ENCODE measurements at regions not wholly inside any gene's neighbourhood (a gene's known extent, or its start where the extent isn't known, plus 50 kb on each side); places are given as distances from the start of the nearest gene placed in this dataset.
"Not testable (repeated sequence)": the region's sequence is repeated elsewhere in the genome, so short reads cannot be mapped to it uniquely, and the experiment has no call there.

DNA sequence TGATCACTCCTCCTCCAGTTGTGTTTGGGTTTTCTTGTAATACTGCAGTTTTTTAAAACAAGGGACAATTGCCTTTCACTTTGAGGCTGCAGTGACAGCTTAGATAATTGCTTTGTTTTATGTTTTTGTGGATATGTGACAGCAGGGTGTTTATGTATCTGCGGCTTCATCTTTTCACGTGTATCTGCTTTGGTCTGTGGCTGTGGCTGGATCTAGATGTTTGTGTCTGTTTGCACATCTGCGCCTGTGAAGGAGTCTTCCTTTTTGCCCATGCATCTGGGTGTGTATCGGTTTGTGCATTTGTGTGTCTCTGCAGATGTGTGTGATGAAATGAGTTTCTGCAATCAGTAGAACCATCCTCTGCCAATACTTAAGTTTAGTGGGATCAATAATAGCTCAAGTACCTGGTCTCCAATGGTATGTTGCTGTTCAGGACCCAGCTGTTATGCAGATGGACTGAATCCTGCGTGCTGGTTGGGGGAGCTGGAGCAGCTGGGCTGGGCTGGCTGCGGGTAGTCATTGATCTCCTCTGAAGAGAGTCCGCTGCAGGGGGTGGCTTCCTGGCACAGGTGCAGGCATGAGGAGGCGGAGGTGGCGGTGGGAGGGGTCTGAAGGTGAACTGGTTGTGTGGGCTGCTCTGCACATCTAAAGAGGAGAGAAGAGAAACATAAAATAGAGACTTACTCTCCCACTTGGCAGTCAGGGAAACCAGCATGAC, 390.3 kb downstream of the SH2D1A start:
- TF ChIP-seq, protein P1, sequence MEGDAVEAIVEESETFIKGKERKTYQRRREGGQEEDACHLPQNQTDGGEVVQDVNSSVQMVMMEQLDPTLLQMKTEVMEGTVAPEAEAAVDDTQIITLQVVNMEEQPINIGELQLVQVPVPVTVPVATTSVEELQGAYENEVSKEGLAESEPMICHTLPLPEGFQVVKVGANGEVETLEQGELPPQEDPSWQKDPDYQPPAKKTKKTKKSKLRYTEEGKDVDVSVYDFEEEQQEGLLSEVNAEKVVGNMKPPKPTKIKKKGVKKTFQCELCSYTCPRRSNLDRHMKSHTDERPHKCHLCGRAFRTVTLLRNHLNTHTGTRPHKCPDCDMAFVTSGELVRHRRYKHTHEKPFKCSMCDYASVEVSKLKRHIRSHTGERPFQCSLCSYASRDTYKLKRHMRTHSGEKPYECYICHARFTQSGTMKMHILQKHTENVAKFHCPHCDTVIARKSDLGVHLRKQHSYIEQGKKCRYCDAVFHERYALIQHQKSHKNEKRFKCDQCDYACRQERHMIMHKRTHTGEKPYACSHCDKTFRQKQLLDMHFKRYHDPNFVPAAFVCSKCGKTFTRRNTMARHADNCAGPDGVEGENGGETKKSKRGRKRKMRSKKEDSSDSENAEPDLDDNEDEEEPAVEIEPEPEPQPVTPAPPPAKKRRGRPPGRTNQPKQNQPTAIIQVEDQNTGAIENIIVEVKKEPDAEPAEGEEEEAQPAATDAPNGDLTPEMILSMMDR (conservative IDR thresholded peaks at IDR 0.05; ENCODE audit: control insufficient read depth, insufficient read depth, low read depth, low read length): no peak
- H3K4me3 ChIP-seq (ENCODE audit: control insufficient read depth, low read depth, low read length): no peak overlapping the region
- DNase-seq (ENCODE audit: low read depth): no peak

DNA sequence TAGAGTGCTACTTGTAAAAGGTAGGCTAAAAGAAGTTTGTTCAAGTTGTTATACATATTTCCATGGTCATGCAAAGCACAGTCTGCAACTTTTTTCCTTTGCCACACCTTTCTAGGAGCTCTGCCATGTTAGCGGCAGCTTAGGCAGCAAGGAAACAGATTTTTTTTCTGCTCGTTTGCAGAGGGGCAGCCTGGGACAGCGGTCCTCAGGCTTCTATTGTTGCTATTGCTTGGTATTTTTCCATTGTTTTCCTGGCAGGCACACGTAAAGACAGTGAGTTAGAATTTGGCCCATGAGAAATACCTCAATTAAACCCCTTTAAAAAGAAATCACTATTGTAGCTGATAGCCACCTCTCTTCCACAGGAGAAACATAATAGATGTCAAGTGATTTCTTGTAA, 391.4 kb downstream of the SH2D1A start:
- H3K4me3 ChIP-seq (ENCODE audit: control insufficient read depth, low read depth, low read length): no peak overlapping the region
- TF ChIP-seq, protein P1 (conservative IDR thresholded peaks at IDR 0.05; ENCODE audit: control insufficient read depth, insufficient read depth, low read depth, low read length): no peak
- DNase-seq (ENCODE audit: low read depth): no peak

DNA sequence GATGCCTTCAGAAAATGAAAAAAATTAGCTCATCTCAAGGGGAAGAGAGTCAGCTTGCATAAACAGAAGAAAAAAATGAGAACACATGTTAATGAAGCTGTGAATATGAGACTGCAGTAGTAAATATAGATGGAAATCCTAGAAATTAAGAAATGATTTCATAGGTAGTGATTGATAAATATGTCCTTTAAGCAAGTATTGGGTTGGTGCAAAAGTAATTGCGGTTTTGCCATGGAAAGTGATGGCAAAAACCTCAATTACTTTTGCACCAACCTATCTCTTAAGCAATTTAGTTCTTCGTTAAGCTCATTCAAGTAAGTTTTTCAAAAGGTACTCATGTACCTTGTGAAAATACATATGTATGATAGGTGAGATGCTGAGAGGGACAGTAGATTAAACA, 400.9 kb downstream of the SH2D1A start:
- no peak overlapping the region for H3K4me3 ChIP-seq (ENCODE audit: control insufficient read depth, low read depth, low read length)
- TF ChIP-seq, protein P1 (conservative IDR thresholded peaks at IDR 0.05; ENCODE audit: control insufficient read depth, insufficient read depth, low read depth, low read length): no peak
- DNase-seq (ENCODE audit: low read depth): no peak

DNA sequence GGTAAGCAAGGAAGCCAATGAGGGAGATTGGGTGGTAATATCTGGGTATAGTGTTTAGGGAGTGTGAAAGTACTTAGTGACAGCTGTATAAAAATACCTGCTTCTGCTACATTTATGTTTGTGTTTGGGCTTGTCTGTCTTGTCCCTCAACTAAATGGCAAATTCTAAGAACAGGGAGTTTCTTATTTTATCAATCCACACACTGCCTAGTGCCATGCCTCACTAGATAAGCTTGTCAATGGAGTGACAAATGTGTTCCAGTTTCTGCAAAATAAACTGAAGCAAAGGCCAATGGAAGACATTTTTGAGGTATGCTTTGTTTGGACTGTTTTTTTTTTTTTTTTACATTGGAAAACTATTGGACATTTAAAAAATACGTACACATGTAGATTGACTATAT, 418.0 kb downstream of the SH2D1A start:
- no peak for DNase-seq (ENCODE audit: low read depth)
- no peak overlapping the region for H3K4me3 ChIP-seq (ENCODE audit: control insufficient read depth, low read depth, low read length)
- TF ChIP-seq, protein P1 (conservative IDR thresholded peaks at IDR 0.05; ENCODE audit: control insufficient read depth, insufficient read depth, low read depth, low read length): no peak

DNA sequence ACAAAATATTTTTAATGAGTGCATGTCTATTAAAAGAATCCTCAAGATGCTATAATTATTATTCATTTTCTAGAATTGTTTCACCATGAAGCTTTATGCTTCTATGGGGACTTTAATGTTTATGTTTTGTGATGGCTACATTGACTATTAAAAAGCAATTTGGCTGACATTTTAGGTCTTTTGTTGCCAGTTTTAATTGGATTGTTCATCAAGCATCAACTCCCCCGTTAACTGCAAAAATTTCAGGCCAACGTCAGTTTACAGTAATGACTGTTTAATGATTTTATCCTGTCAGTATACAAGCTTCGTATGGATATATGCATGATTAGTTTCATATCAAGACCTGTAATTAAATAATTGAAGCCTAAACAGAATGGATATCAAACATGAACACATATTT, 422.8 kb downstream of the SH2D1A start:
- TF ChIP-seq, protein P1 (conservative IDR thresholded peaks at IDR 0.05; ENCODE audit: control insufficient read depth, insufficient read depth, low read depth, low read length): no peak
- DNase-seq (ENCODE audit: low read depth): no peak
- no peak overlapping the region for H3K4me3 ChIP-seq (ENCODE audit: control insufficient read depth, low read depth, low read length)

DNA sequence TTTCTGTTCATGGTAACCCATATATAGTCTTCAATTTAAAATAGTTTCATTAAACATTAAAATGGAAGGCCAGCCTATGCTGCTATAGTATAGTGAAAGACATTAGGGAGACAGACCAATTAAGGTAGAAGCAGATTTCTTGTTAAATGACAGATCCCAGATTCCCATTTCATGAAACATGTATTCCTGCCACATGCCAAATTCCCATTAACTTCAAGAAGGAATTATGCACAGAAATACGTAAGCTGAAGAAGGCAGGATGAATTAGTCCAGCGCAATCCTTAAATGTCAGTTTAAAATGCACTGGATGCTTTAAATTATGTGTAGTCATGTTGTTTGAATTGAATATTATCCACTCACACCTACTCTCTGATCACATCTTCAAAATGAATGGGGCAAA, 424.9 kb downstream of the SH2D1A start:
- TF ChIP-seq, protein P1 (conservative IDR thresholded peaks at IDR 0.05; ENCODE audit: control insufficient read depth, insufficient read depth, low read depth, low read length): no peak
- no peak for DNase-seq (ENCODE audit: low read depth)
- H3K4me3 ChIP-seq (ENCODE audit: control insufficient read depth, low read depth, low read length): no peak overlapping the region

DNA sequence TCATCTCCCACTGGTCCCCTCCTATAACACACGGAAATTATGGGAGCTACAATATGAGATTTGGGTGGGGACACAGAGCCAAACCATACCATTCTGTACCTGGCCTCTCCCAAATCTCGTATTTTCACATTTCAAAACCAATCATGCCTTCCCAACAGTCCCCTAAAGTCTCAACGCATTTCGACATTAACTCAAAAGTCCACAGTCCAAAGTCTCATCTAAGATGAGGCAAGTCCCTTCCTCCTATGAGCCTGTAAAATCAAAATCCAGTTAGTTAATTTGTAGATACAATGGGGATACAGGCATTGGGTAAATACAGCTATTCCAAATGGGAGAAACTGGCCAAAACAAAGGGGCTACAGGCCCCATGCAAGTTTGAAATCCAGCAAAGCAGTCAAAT, 441.9 kb downstream of the SH2D1A start:
- H3K4me3 ChIP-seq (ENCODE audit: control insufficient read depth, low read depth, low read length); DNase-seq (ENCODE audit: low read depth): not testable (repeated sequence)

DNA sequence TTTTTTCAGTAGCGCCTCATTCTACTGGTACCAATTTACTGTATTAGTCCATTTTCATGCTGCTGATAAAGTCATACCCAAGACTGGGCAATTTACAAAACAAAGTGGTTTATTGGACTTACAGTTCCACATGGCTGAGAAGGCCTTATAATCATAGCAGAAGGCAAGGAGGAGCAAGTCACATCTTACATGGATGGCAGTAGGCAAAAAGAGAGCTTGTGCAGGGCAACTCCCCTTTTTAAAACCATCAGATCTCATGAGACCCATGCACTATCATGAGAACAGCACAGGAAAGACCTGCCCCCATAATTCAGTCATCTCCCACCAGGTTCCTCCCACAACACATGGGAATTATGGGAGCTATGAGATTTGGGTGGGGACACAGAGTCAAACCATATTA, 443.5 kb downstream of the SH2D1A start:
- not testable (repeated sequence) for H3K4me3 ChIP-seq (ENCODE audit: control insufficient read depth, low read depth, low read length); DNase-seq (ENCODE audit: low read depth)

Measured in fibroblast of mammary gland (primary cell).